CD4-positive, CD25-positive, alpha-beta regulatory T cell (primary cell): ENCODE measurements at regions not wholly inside any gene's neighbourhood (a gene's known extent, or its start where the extent isn't known, plus 50 kb on each side); places are given as distances from the start of the nearest gene placed in this dataset.

Experiments
- ATAC-seq, 2 donors: fragments of 150-1000 bp; cut with Tn5 transposase; one replicate each; pipeline ENCODE4 v1.10.0; 2021; ENCODE audit warnings: low read depth in 2 of 2, moderate number of reproducible peaks in 2 of 2, moderate library complexity in 1 of 2
- DNase-seq, 3 donors: peaks; one replicate each; pipeline versions ENCODE4 v3.0.0 to v3.0.0-alpha.2; 2012 to 2022; ENCODE audit warnings: mixed read lengths in 1 of 3
- H3K27ac ChIP-seq: one replicate; pipeline ENCODE4 v1.7.0; 2013; ENCODE audit warnings: mild to moderate bottlenecking, low read length; ENCODE audit not compliant: insufficient read depth, poor library complexity, severe bottlenecking
- H3K27me3 ChIP-seq: one replicate; pipeline ENCODE4 v1.7.0; 2013; ENCODE audit warnings: low read length; ENCODE audit not compliant: control insufficient read depth, insufficient read depth
- H3K36me3 ChIP-seq: one replicate; pipeline ENCODE4 v1.7.0; 2013; ENCODE audit warnings: mild to moderate bottlenecking, low read length, moderate library complexity; ENCODE audit not compliant: control insufficient read depth, insufficient read depth
- H3K4me1 ChIP-seq: 2 replicates; pipeline ENCODE4 v1.7.0; 2013; ENCODE audit warnings: mild to moderate bottlenecking, low read length; ENCODE audit not compliant: insufficient read depth, control insufficient read depth, poor library complexity, severe bottlenecking
- H3K4me3 ChIP-seq: one replicate; pipeline ENCODE4 v1.7.0; 2013; ENCODE audit warnings: low read depth, mild to moderate bottlenecking, low read length, moderate library complexity
- H3K9me3 ChIP-seq, 2 experiments: 1 replicate in 1 of 2; 2 replicates in 1 of 2; pipeline ENCODE4 v1.7.0; 2013; ENCODE audit warnings: low read length in 2 of 2, mild to moderate bottlenecking in 1 of 2, moderate library complexity in 1 of 2; ENCODE audit not compliant: control insufficient read depth in 2 of 2
- H3K27ac Mint-ChIP-seq, 3 donors: one replicate each; pipeline ENCODE4 v1.8.0; 2020 to 2022; ENCODE audit warnings: mild to moderate bottlenecking in 3 of 3, mixed read lengths in 3 of 3, moderate library complexity in 2 of 3
- H3K27me3 Mint-ChIP-seq: one replicate; pipeline ENCODE4 v1.8.0; 2022; ENCODE audit warnings: mild to moderate bottlenecking, mixed read lengths
- H3K36me3 Mint-ChIP-seq: one replicate; pipeline ENCODE4 v1.8.0; 2020; ENCODE audit warnings: mixed read lengths
- H3K4me1 Mint-ChIP-seq, 4 donors: one replicate each; pipeline ENCODE4 v1.8.0; 2020 to 2022; ENCODE audit warnings: mixed read lengths in 4 of 4, mild to moderate bottlenecking in 1 of 4
- H3K4me3 Mint-ChIP-seq, 4 donors: one replicate each; pipeline ENCODE4 v1.8.0; 2020 to 2022; ENCODE audit warnings: mild to moderate bottlenecking in 4 of 4, mixed read lengths in 4 of 4, moderate library complexity in 3 of 4
- H3K9me3 Mint-ChIP-seq, 7 donors: one replicate each; pipeline ENCODE4 v1.8.0; 2020 to 2022; ENCODE audit warnings: mixed read lengths in 7 of 7, mild to moderate bottlenecking in 3 of 7, moderate library complexity in 2 of 7

- Mint-ChIP-seq H3K27me3 (peaks cover 4% of the 10 kb centered on the region), H3K27ac (no peak overlapping the region), H3K36me3 (no peaks in the 10 kb centered on the region), H3K9me3 (peaks cover 0 to 4% (median 0%) of the 10 kb centered on the region in 7 donors), H3K4me1 (no peaks in the 10 kb centered on the region), H3K4me3 (no peak overlapping the region)
- Histone ChIP-seq H3K27me3 (no peaks in the 10 kb centered on the region), H3K9me3 (no peaks in the 10 kb centered on the region), H3K4me1 (no peaks in the 10 kb centered on the region), H3K27ac (no peak overlapping the region), H3K36me3 (no peaks in the 10 kb centered on the region), H3K4me3 (no peak overlapping the region)
- no peak for ATAC-seq
- no peak for DNase-seq
These were observed 309.1 kb downstream of the GXYLT1 start for GRCh38 chr12:41835556-41835955.

GRCh38 chr12:41819948-41820347 lies 324.7 kb downstream of the GXYLT1 start:
- H3K4me3 Mint-ChIP-seq = no peak overlapping the region
- Histone ChIP-seq H3K27me3 (no peaks in the 10 kb centered on the region), H3K4me3 (no peak overlapping the region), H3K9me3 (no peaks in the 10 kb centered on the region), H3K36me3 (no peaks in the 10 kb centered on the region), H3K27ac (no peak overlapping the region), H3K4me1 (no peaks in the 10 kb centered on the region)
- no peak overlapping the region for H3K27ac Mint-ChIP-seq
- H3K36me3 Mint-ChIP-seq = no peaks in the 10 kb centered on the region
- peaks cover 0 to 4% (median 0%) of the 10 kb centered on the region in 7 donors for H3K9me3 Mint-ChIP-seq
- no peak for DNase-seq
- no peaks in the 10 kb centered on the region for H3K4me1 Mint-ChIP-seq
- ATAC-seq = no peak
- H3K27me3 Mint-ChIP-seq = peaks cover 4% of the 10 kb centered on the region

GRCh38 chr12:41804026-41804425 lies 340.6 kb downstream of the GXYLT1 start:
- no peak overlapping the region for H3K4me3 Mint-ChIP-seq
- ATAC-seq (no peak), DNase-seq (no peak)
- no peaks in the 10 kb centered on the region for H3K36me3 Mint-ChIP-seq
- no peaks in the 10 kb centered on the region for H3K36me3 ChIP-seq
- no peaks in the 10 kb centered on the region for H3K27me3 Mint-ChIP-seq
- no peak overlapping the region for H3K4me3 ChIP-seq
- H3K27ac Mint-ChIP-seq = no peak overlapping the region
- H3K27me3 ChIP-seq = no peaks in the 10 kb centered on the region
- no peak overlapping the region for H3K27ac ChIP-seq
- H3K9me3 Mint-ChIP-seq = peaks cover 0 to 8% (median 2%) of the 10 kb centered on the region in 7 donors
- no peaks in the 10 kb centered on the region for H3K4me1 Mint-ChIP-seq
- no peaks in the 10 kb centered on the region for H3K9me3 ChIP-seq
- no peaks in the 10 kb centered on the region for H3K4me1 ChIP-seq

GRCh38 chr12:41802803-41803202 lies 341.9 kb downstream of the GXYLT1 start:
- Histone ChIP-seq H3K36me3 (no peaks in the 10 kb centered on the region), H3K27ac (no peak overlapping the region), H3K9me3 (no peaks in the 10 kb centered on the region), H3K4me3 (no peak overlapping the region), H3K4me1 (no peaks in the 10 kb centered on the region), H3K27me3 (no peaks in the 10 kb centered on the region)
- Mint-ChIP-seq H3K27ac (no peak overlapping the region), H3K36me3 (no peaks in the 10 kb centered on the region), H3K27me3 (no peaks in the 10 kb centered on the region), H3K4me1 (no peaks in the 10 kb centered on the region), H3K4me3 (no peak overlapping the region), H3K9me3 (peaks cover 0 to 2% (median 0%) of the 10 kb centered on the region in 7 donors)
- ATAC-seq (no peak), DNase-seq (no peak)

- no peak overlapping the region for H3K4me3 Mint-ChIP-seq
- H3K36me3 Mint-ChIP-seq = no peaks in the 10 kb centered on the region
- H3K9me3 Mint-ChIP-seq = peaks cover 0 to under 1% (median 0%) of the 10 kb centered on the region in 7 donors
- Histone ChIP-seq H3K36me3 (no peaks in the 10 kb centered on the region), H3K4me1 (no peaks in the 10 kb centered on the region), H3K4me3 (no peak overlapping the region), H3K9me3 (no peaks in the 10 kb centered on the region), H3K27me3 (no peaks in the 10 kb centered on the region), H3K27ac (no peak overlapping the region)
- no peak for ATAC-seq
- DNase-seq = no peak
- H3K27ac Mint-ChIP-seq = no peak overlapping the region
- H3K4me1 Mint-ChIP-seq = no peaks in the 10 kb centered on the region
- no peaks in the 10 kb centered on the region for H3K27me3 Mint-ChIP-seq
These were observed 343.4 kb downstream of the GXYLT1 start for GRCh38 chr12:41801261-41801660.

- DNase-seq = no peak
- Mint-ChIP-seq H3K4me3 (no peak overlapping the region), H3K36me3 (no peaks in the 10 kb centered on the region), H3K27me3 (no peaks in the 10 kb centered on the region), H3K27ac (no peak overlapping the region), H3K9me3 (no peaks in the 10 kb centered on the region), H3K4me1 (no peaks in the 10 kb centered on the region)
- Histone ChIP-seq H3K27me3 (no peaks in the 10 kb centered on the region), H3K36me3 (no peaks in the 10 kb centered on the region), H3K27ac (no peak overlapping the region), H3K4me1 (no peaks in the 10 kb centered on the region), H3K9me3 (no peaks in the 10 kb centered on the region), H3K4me3 (no peak overlapping the region)
- no peak for ATAC-seq
These were observed 345.0 kb downstream of the GXYLT1 start for GRCh38 chr12:41799671-41800070.

GRCh38 chr12:41795910-41796309 lies 348.8 kb downstream of the GXYLT1 start:
- no peaks in the 10 kb centered on the region for H3K27me3 Mint-ChIP-seq
- H3K27ac Mint-ChIP-seq = no peak overlapping the region
- H3K4me3 ChIP-seq = no peak overlapping the region
- H3K9me3 ChIP-seq = peaks cover 0 to 3% of the 10 kb centered on the region in 2 experiments
- no peaks in the 10 kb centered on the region for H3K36me3 Mint-ChIP-seq
- H3K4me1 Mint-ChIP-seq = no peaks in the 10 kb centered on the region
- no peaks in the 10 kb centered on the region for H3K27me3 ChIP-seq
- DNase-seq = no peak
- H3K4me3 Mint-ChIP-seq = no peak overlapping the region
- peaks cover 0 to 16% (median 0%) of the 10 kb centered on the region in 7 donors for H3K9me3 Mint-ChIP-seq
- H3K27ac ChIP-seq = no peak overlapping the region
- H3K4me1 ChIP-seq = no peaks in the 10 kb centered on the region
- ATAC-seq = no peak
- no peaks in the 10 kb centered on the region for H3K36me3 ChIP-seq

GRCh38 chr12:41795051-41795600 lies 349.5 kb downstream of the GXYLT1 start:
- Histone ChIP-seq H3K36me3 (no peaks in the 10 kb centered on the region), H3K27me3 (no peaks in the 10 kb centered on the region), H3K27ac (no peak overlapping the region), H3K9me3 (peaks cover 0 to 3% of the 10 kb centered on the region in 2 experiments), H3K4me3 (no peak overlapping the region), H3K4me1 (no peaks in the 10 kb centered on the region)
- Mint-ChIP-seq H3K9me3 (peaks cover 0 to 21% (median 1%) of the 10 kb centered on the region in 7 donors), H3K36me3 (no peaks in the 10 kb centered on the region), H3K4me1 (no peaks in the 10 kb centered on the region), H3K27ac (no peak overlapping the region), H3K4me3 (no peak overlapping the region), H3K27me3 (no peaks in the 10 kb centered on the region)
- no peak for ATAC-seq
- DNase-seq = no peak
